ENCODE measurements at regions not wholly inside any gene's neighbourhood (a gene's known extent, or its start where the extent isn't known, plus 50 kb on each side); places are given as distances from the start of the nearest gene placed in this dataset.
"Not testable (repeated sequence)": the region's sequence is repeated elsewhere in the genome, so short reads cannot be mapped to it uniquely, and the experiment has no call there.

DNA sequence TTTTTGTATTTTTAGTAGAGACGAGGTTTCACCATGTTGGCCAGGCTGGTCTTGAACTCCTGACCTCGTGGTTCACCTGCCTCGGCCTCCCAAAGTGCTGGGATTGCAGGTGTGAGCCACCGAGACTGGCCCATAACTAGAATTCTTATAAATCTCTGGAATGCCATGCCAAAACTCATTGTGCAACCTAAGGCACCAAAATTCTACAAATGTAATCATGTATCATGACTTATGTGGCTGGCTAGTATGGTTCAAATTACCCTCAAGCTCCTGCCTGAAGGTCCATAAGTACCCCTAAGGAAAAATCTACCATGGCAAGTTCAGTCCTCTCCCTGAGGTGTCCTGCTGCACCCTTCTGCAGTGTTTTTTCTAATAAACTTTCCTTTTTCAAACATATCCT is 63.8 kb upstream of the CSF1 start:
- Mint-ChIP-seq H3K9me3 (peaks cover 0 to 2% (median 0%) of the 10 kb centered on the region in 7 donors), H3K4me1 (peaks cover 0 to 5% (median 0%) of the 10 kb centered on the region in 4 donors), H3K4me3 (no peak overlapping the region), H3K27ac (no peak overlapping the region), H3K36me3 (no peaks in the 10 kb centered on the region), H3K27me3 (peaks cover 5% of the 10 kb centered on the region)
- Histone ChIP-seq H3K27ac (ENCODE audit: insufficient read depth, low read length, poor library complexity, severe bottlenecking) (no peak overlapping the region), H3K4me1 (ENCODE audit: control insufficient read depth, insufficient read depth, low read length, poor library complexity, severe bottlenecking) (no peaks in the 10 kb centered on the region), H3K36me3 (ENCODE audit: control insufficient read depth, insufficient read depth, low read length) (no peaks in the 10 kb centered on the region), H3K27me3 (ENCODE audit: control insufficient read depth, insufficient read depth, low read length) (no peaks in the 10 kb centered on the region), H3K4me3 (ENCODE audit: low read depth, low read length) (no peak overlapping the region), H3K9me3 (ENCODE audit: control insufficient read depth in 2 of 2, low read length in 2 of 2) (no peaks in the 10 kb centered on the region)
- no peak for DNase-seq
- no peak for ATAC-seq (ENCODE audit: low read depth in 2 of 2)

DNA sequence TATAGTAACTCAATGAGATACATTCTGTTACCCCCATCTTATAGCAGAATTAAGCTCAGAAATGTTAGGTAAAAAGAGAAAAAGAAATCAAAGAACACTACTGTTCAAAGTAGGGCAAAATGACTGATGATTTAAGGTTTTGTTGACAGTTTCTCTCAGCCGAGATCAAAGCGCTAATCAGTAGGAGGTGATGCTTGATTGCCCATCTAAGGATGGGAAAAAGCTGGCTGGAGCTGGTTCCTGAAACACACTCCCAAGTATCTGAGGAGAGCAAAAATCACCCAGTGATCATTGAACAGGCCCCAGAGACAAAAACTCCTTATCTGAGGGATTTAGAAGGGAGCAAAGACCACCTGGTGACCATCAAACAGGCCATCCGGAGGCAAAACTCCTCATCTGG is 64.5 kb upstream of the CSF1 start:
- H3K9me3 Mint-ChIP-seq, result peaks cover 0 to 2% (median 0%) of the 10 kb centered on the region in 7 donors
- ATAC-seq (ENCODE audit: low read depth in 2 of 2) (no peak), DNase-seq (no peak)
- H3K27me3 Mint-ChIP-seq, result peaks cover 5% of the 10 kb centered on the region
- Histone ChIP-seq H3K4me1 (ENCODE audit: control insufficient read depth, insufficient read depth, low read length, poor library complexity, severe bottlenecking) (no peaks in the 10 kb centered on the region), H3K27me3 (ENCODE audit: control insufficient read depth, insufficient read depth, low read length) (no peaks in the 10 kb centered on the region), H3K9me3 (ENCODE audit: control insufficient read depth in 2 of 2, low read length in 2 of 2) (no peaks in the 10 kb centered on the region), H3K36me3 (ENCODE audit: control insufficient read depth, insufficient read depth, low read length) (no peaks in the 10 kb centered on the region), H3K4me3 (ENCODE audit: low read depth, low read length) (no peak overlapping the region), H3K27ac (ENCODE audit: insufficient read depth, low read length, poor library complexity, severe bottlenecking) (no peak overlapping the region)
- no peaks in the 10 kb centered on the region for H3K36me3 Mint-ChIP-seq
- H3K27ac Mint-ChIP-seq, result no peak overlapping the region
- no peak overlapping the region for H3K4me3 Mint-ChIP-seq
- H3K4me1 Mint-ChIP-seq, result peaks cover 0 to 4% (median 0%) of the 10 kb centered on the region in 4 donors

DNA sequence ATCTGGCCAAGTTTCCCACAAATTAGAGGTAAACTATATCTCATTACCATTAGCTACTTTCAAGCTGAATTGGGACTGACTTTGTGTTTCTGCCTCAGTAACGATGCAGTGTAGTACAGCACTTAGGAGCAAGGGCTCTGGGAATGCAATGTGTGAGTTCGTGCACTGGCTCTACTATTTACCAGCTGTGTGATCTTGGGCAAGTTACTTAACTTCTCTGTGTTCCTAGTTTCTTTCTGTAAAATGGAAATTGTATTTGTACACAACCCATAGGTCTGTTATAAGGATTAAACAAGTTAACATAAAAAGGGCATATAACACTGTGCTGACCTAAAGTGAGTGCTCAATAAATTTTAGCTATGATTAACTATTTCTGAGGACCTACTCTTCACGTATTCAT is 65.0 kb upstream of the CSF1 start:
- no peaks in the 10 kb centered on the region for H3K36me3 Mint-ChIP-seq
- no peaks in the 10 kb centered on the region for H3K27me3 ChIP-seq (ENCODE audit: control insufficient read depth, insufficient read depth, low read length)
- no peak overlapping the region for H3K27ac Mint-ChIP-seq
- H3K27ac ChIP-seq (ENCODE audit: insufficient read depth, low read length, poor library complexity, severe bottlenecking), result no peak overlapping the region
- peaks cover 0 to 4% (median 0%) of the 10 kb centered on the region in 4 donors for H3K4me1 Mint-ChIP-seq
- peaks cover 5% of the 10 kb centered on the region for H3K27me3 Mint-ChIP-seq
- no peaks in the 10 kb centered on the region for H3K9me3 ChIP-seq (ENCODE audit: control insufficient read depth in 2 of 2, low read length in 2 of 2)
- H3K36me3 ChIP-seq (ENCODE audit: control insufficient read depth, insufficient read depth, low read length), result no peaks in the 10 kb centered on the region
- no peak for ATAC-seq (ENCODE audit: low read depth in 2 of 2)
- no peak for DNase-seq
- peaks cover 0 to 2% (median 0%) of the 10 kb centered on the region in 7 donors for H3K9me3 Mint-ChIP-seq
- no peaks in the 10 kb centered on the region for H3K4me1 ChIP-seq (ENCODE audit: control insufficient read depth, insufficient read depth, low read length, poor library complexity, severe bottlenecking)
- H3K4me3 ChIP-seq (ENCODE audit: low read depth, low read length), result no peak overlapping the region
- no peak overlapping the region for H3K4me3 Mint-ChIP-seq

DNA sequence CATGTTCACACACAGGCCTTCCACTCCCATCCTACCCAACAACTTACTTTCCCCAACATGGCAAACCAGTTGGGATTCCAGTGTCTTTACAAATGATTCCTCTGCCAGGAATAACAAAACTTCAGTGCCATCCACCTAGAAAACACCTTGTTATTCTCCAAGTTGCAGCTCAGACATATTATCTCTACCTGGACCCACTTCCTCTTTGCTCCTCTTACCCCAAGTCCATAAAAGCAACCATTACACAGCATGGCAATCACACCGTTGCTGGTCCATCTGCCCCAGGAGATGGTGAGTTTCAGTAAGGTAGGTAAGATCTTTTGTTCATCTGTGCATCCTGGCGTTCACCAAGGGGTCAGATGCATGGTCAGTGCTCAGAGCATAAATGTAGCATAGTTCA is 66.0 kb upstream of the CSF1 start:
- no peaks in the 10 kb centered on the region for H3K27me3 ChIP-seq (ENCODE audit: control insufficient read depth, insufficient read depth, low read length)
- Mint-ChIP-seq H3K4me1 (peaks cover 0 to 4% (median 0%) of the 10 kb centered on the region in 4 donors), H3K36me3 (no peaks in the 10 kb centered on the region), H3K27me3 (peaks cover 5% of the 10 kb centered on the region), H3K27ac (no peak overlapping the region), H3K9me3 (peaks cover 0 to 2% (median 0%) of the 10 kb centered on the region in 7 donors), H3K4me3 (no peak overlapping the region)
- ATAC-seq (ENCODE audit: low read depth in 2 of 2) (no peak), DNase-seq (no peak)
- H3K4me3 ChIP-seq (ENCODE audit: low read depth, low read length), result no peak overlapping the region
- H3K27ac ChIP-seq (ENCODE audit: insufficient read depth, low read length, poor library complexity, severe bottlenecking), result no peak overlapping the region
- no peaks in the 10 kb centered on the region for H3K36me3 ChIP-seq (ENCODE audit: control insufficient read depth, insufficient read depth, low read length)
- H3K9me3 ChIP-seq (ENCODE audit: control insufficient read depth in 2 of 2, low read length in 2 of 2), result no peaks in the 10 kb centered on the region
- H3K4me1 ChIP-seq (ENCODE audit: control insufficient read depth, insufficient read depth, low read length, poor library complexity, severe bottlenecking), result no peaks in the 10 kb centered on the region

DNA sequence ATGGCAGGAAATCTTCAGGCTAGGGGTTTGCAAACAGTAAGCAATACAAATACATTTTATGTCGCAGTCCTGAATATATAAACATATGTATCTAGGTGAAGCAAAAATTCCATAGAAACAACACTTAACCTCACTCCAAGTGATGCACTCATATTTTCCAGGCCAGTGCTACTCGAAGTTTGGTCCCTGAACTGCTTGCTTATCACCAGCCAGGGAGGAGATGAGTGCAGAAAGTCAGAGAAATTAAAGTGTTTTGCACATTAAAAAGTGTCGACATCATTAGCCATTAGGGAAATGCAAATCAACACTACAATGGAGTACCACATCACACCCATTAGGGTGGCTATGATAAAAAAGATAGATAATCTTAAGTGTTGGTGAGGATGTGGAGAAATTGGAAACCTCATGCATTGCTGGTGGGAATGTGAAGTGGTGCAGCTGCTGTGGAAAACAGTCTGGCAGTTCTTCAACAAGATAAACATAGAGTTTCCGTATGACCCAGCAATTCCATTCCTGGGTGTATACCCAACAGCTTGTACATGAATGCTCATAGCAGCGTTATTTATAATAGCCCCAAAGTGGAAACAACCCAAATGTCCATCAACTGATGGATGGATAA is 70.5 kb upstream of the CSF1 start:
- Mint-ChIP-seq H3K27ac (no peak overlapping the region), H3K4me1 (peaks cover 0 to 6% (median 2%) of the 10 kb centered on the region in 4 donors), H3K9me3 (peaks cover 0 to 9% (median 3%) of the 10 kb centered on the region in 7 donors), H3K27me3 (peaks cover 6% of the 10 kb centered on the region), H3K36me3 (peaks cover 5% of the 10 kb centered on the region), H3K4me3 (no peak overlapping the region)
- Histone ChIP-seq H3K4me1 (ENCODE audit: control insufficient read depth, insufficient read depth, low read length, poor library complexity, severe bottlenecking) (no peaks in the 10 kb centered on the region), H3K4me3 (ENCODE audit: low read depth, low read length) (no peak overlapping the region), H3K36me3 (ENCODE audit: control insufficient read depth, insufficient read depth, low read length) (no peaks in the 10 kb centered on the region), H3K27ac (ENCODE audit: insufficient read depth, low read length, poor library complexity, severe bottlenecking) (no peak overlapping the region), H3K9me3 (ENCODE audit: control insufficient read depth in 2 of 2, low read length in 2 of 2) (peaks cover 0 to 8% of the 10 kb centered on the region in 2 experiments), H3K27me3 (ENCODE audit: control insufficient read depth, insufficient read depth, low read length) (no peaks in the 10 kb centered on the region)
- no peak for DNase-seq
- no peak for ATAC-seq (ENCODE audit: low read depth in 2 of 2)

DNA sequence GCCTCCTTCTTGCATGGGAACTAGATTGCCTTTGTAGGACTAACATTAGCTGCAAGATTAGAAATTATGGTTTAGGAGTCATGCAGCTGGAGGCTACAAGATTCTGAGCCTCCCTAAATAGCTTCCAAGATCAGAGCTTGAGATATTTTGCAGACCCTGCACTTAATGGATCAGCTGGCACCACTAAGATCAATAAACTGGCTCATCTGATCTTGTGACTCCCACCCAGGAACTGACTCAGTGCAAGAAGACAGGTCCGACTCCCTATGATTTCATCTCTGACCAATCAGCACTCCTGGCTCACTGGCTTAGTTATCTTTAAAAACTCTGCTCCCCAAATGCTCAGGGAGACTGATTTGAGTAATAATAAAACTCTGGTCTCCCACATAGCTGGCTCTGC is 71.4 kb upstream of the CSF1 start:
- not testable (repeated sequence) for H3K36me3 ChIP-seq (ENCODE audit: control insufficient read depth, insufficient read depth, low read length); H3K4me3 Mint-ChIP-seq; H3K36me3 Mint-ChIP-seq; H3K27me3 ChIP-seq (ENCODE audit: control insufficient read depth, insufficient read depth, low read length); H3K9me3 ChIP-seq (ENCODE audit: control insufficient read depth in 2 of 2, low read length in 2 of 2); H3K9me3 Mint-ChIP-seq; H3K4me1 Mint-ChIP-seq; ATAC-seq (ENCODE audit: low read depth in 2 of 2); H3K4me1 ChIP-seq (ENCODE audit: control insufficient read depth, insufficient read depth, low read length, poor library complexity, severe bottlenecking); H3K27ac Mint-ChIP-seq; H3K27ac ChIP-seq (ENCODE audit: insufficient read depth, low read length, poor library complexity, severe bottlenecking); H3K4me3 ChIP-seq (ENCODE audit: low read depth, low read length); DNase-seq
- H3K27me3 Mint-ChIP-seq, result peaks cover 13% of the 10 kb centered on the region

DNA sequence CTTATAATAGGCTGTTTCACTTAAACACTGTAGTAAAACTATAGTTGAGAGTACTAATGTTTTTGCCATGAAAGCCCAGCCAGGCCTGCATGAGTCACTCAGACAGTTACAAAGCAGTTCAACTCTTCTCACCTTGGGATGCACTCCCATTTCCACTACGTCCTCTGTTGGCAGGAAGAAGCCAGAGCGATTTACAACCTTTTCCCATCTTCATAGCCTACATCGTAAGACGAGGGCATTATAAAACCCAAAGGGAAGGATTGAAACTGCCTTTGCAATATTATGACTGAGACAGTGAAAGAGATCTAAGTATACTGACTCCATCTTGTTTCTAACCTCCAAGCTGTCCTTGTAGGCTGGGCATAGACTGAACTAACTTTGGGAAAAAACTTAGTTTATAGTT is 71.8 kb upstream of the CSF1 start:
- Mint-ChIP-seq H3K4me3 (no peak overlapping the region), H3K27me3 (peaks cover 13% of the 10 kb centered on the region), H3K4me1 (peaks cover 0 to 6% (median 0%) of the 10 kb centered on the region in 4 donors), H3K9me3 (peaks cover 0 to 9% (median 3%) of the 10 kb centered on the region in 7 donors), H3K36me3 (peaks cover 5% of the 10 kb centered on the region), H3K27ac (no peak overlapping the region)
- Histone ChIP-seq H3K4me1 (ENCODE audit: control insufficient read depth, insufficient read depth, low read length, poor library complexity, severe bottlenecking) (no peaks in the 10 kb centered on the region), H3K27ac (ENCODE audit: insufficient read depth, low read length, poor library complexity, severe bottlenecking) (no peak overlapping the region), H3K36me3 (ENCODE audit: control insufficient read depth, insufficient read depth, low read length) (no peaks in the 10 kb centered on the region), H3K4me3 (ENCODE audit: low read depth, low read length) (no peak overlapping the region), H3K27me3 (ENCODE audit: control insufficient read depth, insufficient read depth, low read length) (no peaks in the 10 kb centered on the region), H3K9me3 (ENCODE audit: control insufficient read depth in 2 of 2, low read length in 2 of 2) (peaks cover 0 to 8% of the 10 kb centered on the region in 2 experiments)
- ATAC-seq (ENCODE audit: low read depth in 2 of 2), result no peak
- DNase-seq, result no peak

DNA sequence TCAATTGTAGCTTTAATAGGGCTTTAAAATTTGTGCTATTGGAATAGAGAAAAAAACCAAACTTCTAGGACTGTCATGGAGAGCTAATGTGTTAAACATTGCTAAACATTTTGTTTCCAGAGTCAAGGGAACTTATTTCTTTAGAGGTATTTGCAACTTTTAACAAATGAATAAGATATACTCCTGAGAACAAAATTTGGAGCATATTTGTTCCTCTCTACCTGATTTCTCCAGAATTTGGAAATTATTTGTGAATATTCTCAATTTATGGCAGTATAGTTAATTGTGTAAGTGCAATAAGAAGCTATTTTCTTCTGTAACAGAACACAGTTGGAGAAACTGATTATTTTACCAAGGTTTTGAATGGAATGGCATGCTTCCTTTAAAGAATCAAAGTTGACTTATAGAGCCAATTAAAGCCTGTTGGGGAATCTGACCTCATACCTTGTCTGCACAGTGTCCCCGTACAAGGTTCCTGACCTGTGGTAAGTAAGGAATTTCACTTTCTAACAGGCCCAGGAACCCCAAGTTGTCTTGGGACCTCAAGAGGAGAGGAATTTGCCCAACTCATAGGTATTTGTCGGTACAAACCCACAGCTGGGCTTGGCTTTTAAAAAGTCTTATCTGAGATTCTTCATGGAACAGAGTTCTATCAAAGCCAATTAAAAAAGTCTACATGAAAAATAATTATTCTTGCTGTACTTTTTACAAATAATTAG is 72.6 kb upstream of the CSF1 start:
- no peak for ATAC-seq (ENCODE audit: low read depth in 2 of 2)
- peaks cover 0 to 8% of the 10 kb centered on the region in 2 experiments for H3K9me3 ChIP-seq (ENCODE audit: control insufficient read depth in 2 of 2, low read length in 2 of 2)

More for the DNA sequence above, 72.6 kb upstream of the CSF1 start:
- H3K36me3 ChIP-seq (ENCODE audit: control insufficient read depth, insufficient read depth, low read length), result no peaks in the 10 kb centered on the region
- H3K4me3 Mint-ChIP-seq, result no peak overlapping the region
- H3K9me3 Mint-ChIP-seq, result peaks cover 0 to 9% (median 3%) of the 10 kb centered on the region in 7 donors
- no peak overlapping the region for H3K27ac ChIP-seq (ENCODE audit: insufficient read depth, low read length, poor library complexity, severe bottlenecking)
- no peak overlapping the region for H3K27ac Mint-ChIP-seq
- H3K4me1 ChIP-seq (ENCODE audit: control insufficient read depth, insufficient read depth, low read length, poor library complexity, severe bottlenecking), result no peaks in the 10 kb centered on the region
- H3K4me3 ChIP-seq (ENCODE audit: low read depth, low read length), result no peak overlapping the region
- DNase-seq, result no peak
- peaks cover 0 to 6% (median 0%) of the 10 kb centered on the region in 4 donors for H3K4me1 Mint-ChIP-seq
- peaks cover 5% of the 10 kb centered on the region for H3K36me3 Mint-ChIP-seq
- peaks cover 13% of the 10 kb centered on the region for H3K27me3 Mint-ChIP-seq
- H3K27me3 ChIP-seq (ENCODE audit: control insufficient read depth, insufficient read depth, low read length), result no peaks in the 10 kb centered on the region

All from CD4-positive, CD25-positive, alpha-beta regulatory T cell (primary cell).